Endothelial cell of umbilical vein (primary cell): ENCODE measurements at regions not wholly inside any gene's neighbourhood (a gene's known extent, or its start where the extent isn't known, plus 50 kb on each side); places are given as distances from the start of the nearest gene placed in this dataset.

Experiments used
- BruUV-seq: library from RNA; stranded (reverse); fragments of 400-500 nt; replicated peaks from 2 replicates; lab custom pipeline; 2021; lab: Mats Ljungman, UMichigan
- CTCF ChIA-PET: fragments of 300-600, 350-600 bp; sonication (Branson Sonifier 250); formaldehyde crosslinking; loops from one replicate; lab custom pipeline; 2021; ENCODE audit warnings: antibody characterized with exemption, inconsistent platforms; lab: Charles Lee
- POLR2A ChIA-PET: fragments of 300-600, 350-600 bp; sonication (Branson Sonifier 250); formaldehyde crosslinking; loops from one replicate; lab custom pipeline; 2021; ENCODE audit warnings: antibody characterized with exemption, inconsistent platforms; lab: Charles Lee
- DNase-seq: peaks from one replicate; pipeline ENCODE4 v3.0.0-alpha.2; 2011; ENCODE audit warnings: low read depth, low spot score
- FAIRE-seq: peaks from 2 replicates; lab custom pipeline; 2011; peaks lifted over from hg19 to GRCh38; lab: Jason Lieb, UNC
- H2AFZ ChIP-seq: 2 replicates; pipeline ENCODE4 v1.6.0; 2012; ENCODE audit warnings: low read depth, low read length, control low read depth, inconsistent platforms
- H3K27ac ChIP-seq: 2 replicates; pipeline ENCODE4 v1.5.1; 2011; ENCODE audit warnings: low read depth, mild to moderate bottlenecking, control low read depth, low read length, moderate library complexity; ENCODE audit not compliant: insufficient read depth
- H3K27me3 ChIP-seq, 2 experiments: 2 replicates each; pipeline versions ENCODE4 v1.6.0 to v1.6.1; 2011; ENCODE audit warnings: low read length in 2 of 2, mixed read lengths in 1 of 2; ENCODE audit not compliant: control insufficient read depth in 2 of 2, insufficient read depth in 2 of 2
- H3K36me3 ChIP-seq, 2 experiments: 2 replicates in 1 of 2; 3 replicates in 1 of 2; pipeline ENCODE4 v1.5.1; 2011; ENCODE audit warnings: low read length in 2 of 2, mild to moderate bottlenecking in 1 of 2, moderate library complexity in 1 of 2; ENCODE audit not compliant: control insufficient read depth in 2 of 2, insufficient read depth in 2 of 2; ENCODE audit errors: extremely low read depth in 1 of 2
- H3K4me1 ChIP-seq: 3 replicates; pipeline ENCODE4 v1.5.1; 2011; ENCODE audit warnings: mild to moderate bottlenecking, low read length; ENCODE audit not compliant: control insufficient read depth, insufficient read depth; ENCODE audit errors: extremely low read depth
- H3K4me2 ChIP-seq: 2 replicates; pipeline ENCODE4 v1.6.1; 2011; ENCODE audit warnings: low read length, control low read depth, mixed read lengths; ENCODE audit not compliant: insufficient read depth
- H3K4me3 ChIP-seq, 3 experiments: fragments of 200-600 bp in 1 of 3; sonication (generic), shearing (Covaris generic) in 1 of 3; replicated peaks in 1 of 3; 2 replicates each; pipeline ENCODE4 v1.5.1; 2011 to 2016; ENCODE audit warnings: control low read depth in 3 of 3, low read length in 3 of 3, mild to moderate bottlenecking in 2 of 3, inconsistent platforms in 1 of 3, low read depth in 1 of 3, moderate library complexity in 1 of 3; ENCODE audit not compliant: insufficient read depth in 1 of 3
- H3K79me2 ChIP-seq: 2 replicates; pipeline ENCODE4 v1.6.0; 2012; ENCODE audit warnings: low read length, inconsistent platforms; ENCODE audit not compliant: control insufficient read depth, insufficient read depth
- H3K9ac ChIP-seq: replicated peaks from 2 replicates; pipeline ENCODE3; 2011; ENCODE audit warnings: low read length, control low read depth; ENCODE audit not compliant: insufficient read depth; ENCODE audit errors: extremely low read depth
- H3K9me1 ChIP-seq: replicated peaks from 3 replicates; pipeline ENCODE4 v1.6.0; 2011; ENCODE audit warnings: mild to moderate bottlenecking, low read length; ENCODE audit not compliant: control insufficient read depth, insufficient read depth; ENCODE audit errors: extremely low read depth
- H3K9me3 ChIP-seq: replicated peaks from 2 replicates; pipeline ENCODE4 v1.5.1; 2012; ENCODE audit warnings: low read length, inconsistent platforms; ENCODE audit not compliant: control insufficient read depth, insufficient read depth
- H4K20me1 ChIP-seq: replicated peaks from 2 replicates; pipeline ENCODE3; 2011; ENCODE audit warnings: mild to moderate bottlenecking, low read length; ENCODE audit not compliant: control insufficient read depth, insufficient read depth; ENCODE audit errors: extremely low read depth
- EZH2 ChIP-seq: IDR thresholded peaks from 2 replicates; pipeline ENCODE4 v1.6.1; 2012; ENCODE audit warnings: borderline replicate concordance, low read depth, mild to moderate bottlenecking, moderate library complexity, low read length, inconsistent platforms; ENCODE audit not compliant: severe bottlenecking
- FOS ChIP-seq: IDR thresholded peaks from 2 replicates; pipeline ENCODE4 v1.6.1; 2011; ENCODE audit warnings: mild to moderate bottlenecking, low read length, moderate library complexity, borderline replicate concordance; ENCODE audit not compliant: insufficient read depth
- GATA2 ChIP-seq: IDR thresholded peaks from 2 replicates; pipeline ENCODE4 v1.7.0; 2011; ENCODE audit warnings: low read depth, mild to moderate bottlenecking, moderate library complexity, mixed read lengths, low read length; ENCODE audit not compliant: insufficient read length, insufficient read depth
- JUN ChIP-seq: IDR thresholded peaks from 2 replicates; pipeline ENCODE4 v1.6.1; 2011; ENCODE audit warnings: borderline replicate concordance, low read depth; ENCODE audit not compliant: insufficient read length, insufficient read depth
- MYC ChIP-seq: IDR thresholded peaks from one replicate; pipeline ENCODE4 v1.6.1; 2011; ENCODE audit warnings: mild to moderate bottlenecking, low read depth, low read length
- POLR2A ChIP-seq: IDR thresholded peaks from 2 replicates; pipeline ENCODE4 v1.6.1; 2012; ENCODE audit warnings: low read depth, mild to moderate bottlenecking, control low read depth, low read length
- POLR2AphosphoS5 ChIP-seq: IDR thresholded peaks from 2 replicates; pipeline ENCODE4 v1.6.1; 2012; ENCODE audit warnings: low read depth, mild to moderate bottlenecking, control low read depth, low read length, moderate library complexity; ENCODE audit not compliant: insufficient read depth
- dilution Hi-C: fragments of 300-500 bp; cut with MboI; formaldehyde crosslinking; loops from one replicate; pipeline ENCODE4 v1.15.0; 2019; ENCODE audit warnings: low sequenced_read_pairs; ENCODE audit not compliant: extremely low pct_ligation_motif_present
- intact Hi-C: fragments of 100-400 bp; cut with micrococcal nuclease; formaldehyde crosslinking; loops from one replicate; pipeline ENCODE4 v1.10.0; 2022
- TF ChIP-seq, protein P1 (sequence below): IDR thresholded peaks from 2 replicates; pipeline ENCODE4 v1.6.1; 2011; ENCODE audit not compliant: insufficient read depth, insufficient read length
- TF ChIP-seq, protein P2 (sequence below), 2 donors: IDR thresholded peaks; 1 replicate in 1 of 2; 2 replicates in 1 of 2; pipeline ENCODE4 v1.5.1; 2011; ENCODE audit warnings: low read length in 2 of 2, mild to moderate bottlenecking in 2 of 2, moderate library complexity in 2 of 2, control low read depth in 1 of 2, inconsistent platforms in 1 of 2, low read depth in 1 of 2; ENCODE audit not compliant: insufficient read depth in 1 of 2; ENCODE audit errors: extremely low read depth in 1 of 2

DNA sequence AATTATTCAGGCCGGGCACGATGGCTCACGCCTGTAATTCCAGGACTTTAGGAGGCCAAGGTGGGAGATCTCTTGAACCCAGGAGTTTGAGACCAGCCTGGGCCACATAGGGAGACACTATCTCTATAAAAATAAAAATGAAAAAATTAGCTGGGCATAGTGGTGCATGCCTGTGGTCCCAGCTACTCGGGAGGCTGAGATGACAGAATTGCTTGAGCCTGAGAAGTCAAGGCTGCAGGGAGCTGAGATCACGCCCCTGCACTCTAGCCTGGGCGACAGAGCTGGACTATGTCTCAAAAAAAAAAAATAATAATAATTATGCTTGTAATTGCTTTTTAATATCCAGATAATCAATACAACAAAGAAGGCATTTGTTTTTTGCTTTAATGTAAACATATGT is 91.3 kb downstream of the RIPK4 start:
- H3K79me2 ChIP-seq: no peaks in the 10 kb centered on the region
- CTCF ChIA-PET: no interaction called here
- no peaks in the 10 kb centered on the region for H3K36me3 ChIP-seq
- no peak overlapping the region for H2AFZ ChIP-seq
- no peak overlapping the region for H3K9ac ChIP-seq
- no peaks in the 10 kb centered on the region for H3K9me3 ChIP-seq
- POLR2A ChIA-PET: no interaction called here
- H3K27me3 ChIP-seq: no peaks in the 10 kb centered on the region
- H3K4me3 ChIP-seq: no peak overlapping the region
- no peak for TF ChIP-seq MYC
- TF ChIP-seq, protein P1, sequence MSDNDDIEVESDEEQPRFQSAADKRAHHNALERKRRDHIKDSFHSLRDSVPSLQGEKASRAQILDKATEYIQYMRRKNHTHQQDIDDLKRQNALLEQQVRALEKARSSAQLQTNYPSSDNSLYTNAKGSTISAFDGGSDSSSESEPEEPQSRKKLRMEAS: no peak
- no peak for TF ChIP-seq JUN
- TF ChIP-seq FOS: no peak
- TF ChIP-seq EZH2: no peak
- TF ChIP-seq POLR2A: no peak
- TF ChIP-seq, protein P2, sequence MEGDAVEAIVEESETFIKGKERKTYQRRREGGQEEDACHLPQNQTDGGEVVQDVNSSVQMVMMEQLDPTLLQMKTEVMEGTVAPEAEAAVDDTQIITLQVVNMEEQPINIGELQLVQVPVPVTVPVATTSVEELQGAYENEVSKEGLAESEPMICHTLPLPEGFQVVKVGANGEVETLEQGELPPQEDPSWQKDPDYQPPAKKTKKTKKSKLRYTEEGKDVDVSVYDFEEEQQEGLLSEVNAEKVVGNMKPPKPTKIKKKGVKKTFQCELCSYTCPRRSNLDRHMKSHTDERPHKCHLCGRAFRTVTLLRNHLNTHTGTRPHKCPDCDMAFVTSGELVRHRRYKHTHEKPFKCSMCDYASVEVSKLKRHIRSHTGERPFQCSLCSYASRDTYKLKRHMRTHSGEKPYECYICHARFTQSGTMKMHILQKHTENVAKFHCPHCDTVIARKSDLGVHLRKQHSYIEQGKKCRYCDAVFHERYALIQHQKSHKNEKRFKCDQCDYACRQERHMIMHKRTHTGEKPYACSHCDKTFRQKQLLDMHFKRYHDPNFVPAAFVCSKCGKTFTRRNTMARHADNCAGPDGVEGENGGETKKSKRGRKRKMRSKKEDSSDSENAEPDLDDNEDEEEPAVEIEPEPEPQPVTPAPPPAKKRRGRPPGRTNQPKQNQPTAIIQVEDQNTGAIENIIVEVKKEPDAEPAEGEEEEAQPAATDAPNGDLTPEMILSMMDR (IDR thresholded peaks at IDR 0.05; ENCODE audit: extremely low read depth in 1 of 2, insufficient read depth in 1 of 2, low read depth in 1 of 2, low read length in 2 of 2): no peak
- TF ChIP-seq POLR2AphosphoS5: no peak
- TF ChIP-seq GATA2: no peak
- FAIRE-seq (no peak), DNase-seq (no peak)
- intact Hi-C loops: no loop called here
- no peak overlapping the region for H3K27ac ChIP-seq
- BruUV-seq: no TSS peak
- no peaks in the 10 kb centered on the region for H4K20me1 ChIP-seq
- dilution Hi-C loops: no loop called here
- H3K9me1 ChIP-seq: no peaks in the 10 kb centered on the region
- H3K4me2 ChIP-seq: no peak overlapping the region
- no peaks in the 10 kb centered on the region for H3K4me1 ChIP-seq
